GM13976 (cell line): ENCODE measurements at regions not wholly inside any gene's neighbourhood (a gene's known extent, or its start where the extent isn't known, plus 50 kb on each side); places are given as distances from the start of the nearest gene placed in this dataset.

ENCODE experiments used
- DNase-seq: peaks from one replicate; pipeline ENCODE4 v3.0.0; 2012; ENCODE audit warnings: low spot score
- in situ Hi-C: fragments of 300-500 bp; cut with MboI; formaldehyde crosslinking; loops from one replicate; pipeline ENCODE4 v1.12.0; 2022; ENCODE audit warnings: low sequenced_read_pairs, mixed read lengths, inconsistent platforms; ENCODE audit not compliant: unreplicated experiment
- TF ChIP-seq, protein P1 (sequence below): IDR thresholded peaks from 2 replicates; pipeline ENCODE4 v1.5.1; 2012; ENCODE audit warnings: borderline replicate concordance, mild to moderate bottlenecking; ENCODE audit not compliant: insufficient read depth; ENCODE audit errors: extremely low read depth, missing control alignments, control extremely low read depth

DNA sequence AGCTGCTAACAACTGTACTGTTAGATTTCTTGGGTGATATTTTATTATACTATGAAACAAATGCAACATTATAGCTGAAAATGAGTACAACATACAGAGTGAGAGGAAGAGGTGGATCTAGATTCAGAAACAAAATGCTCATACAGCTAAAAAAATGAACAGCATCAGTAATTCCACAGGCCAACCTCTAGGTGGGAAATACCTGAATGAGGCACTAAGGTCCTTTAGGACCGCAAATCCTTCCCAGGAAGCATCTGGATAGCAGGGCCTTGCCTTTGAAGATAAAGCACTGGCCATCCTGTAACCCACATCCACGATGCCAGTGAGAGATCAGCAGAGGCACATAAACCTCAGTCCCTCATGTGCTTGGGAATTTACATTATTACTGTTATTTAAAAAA, 310.8 kb downstream of the YTHDC2 start:
- no peak for DNase-seq
- in situ Hi-C loops, result no loop called here
- TF ChIP-seq, protein P1, sequence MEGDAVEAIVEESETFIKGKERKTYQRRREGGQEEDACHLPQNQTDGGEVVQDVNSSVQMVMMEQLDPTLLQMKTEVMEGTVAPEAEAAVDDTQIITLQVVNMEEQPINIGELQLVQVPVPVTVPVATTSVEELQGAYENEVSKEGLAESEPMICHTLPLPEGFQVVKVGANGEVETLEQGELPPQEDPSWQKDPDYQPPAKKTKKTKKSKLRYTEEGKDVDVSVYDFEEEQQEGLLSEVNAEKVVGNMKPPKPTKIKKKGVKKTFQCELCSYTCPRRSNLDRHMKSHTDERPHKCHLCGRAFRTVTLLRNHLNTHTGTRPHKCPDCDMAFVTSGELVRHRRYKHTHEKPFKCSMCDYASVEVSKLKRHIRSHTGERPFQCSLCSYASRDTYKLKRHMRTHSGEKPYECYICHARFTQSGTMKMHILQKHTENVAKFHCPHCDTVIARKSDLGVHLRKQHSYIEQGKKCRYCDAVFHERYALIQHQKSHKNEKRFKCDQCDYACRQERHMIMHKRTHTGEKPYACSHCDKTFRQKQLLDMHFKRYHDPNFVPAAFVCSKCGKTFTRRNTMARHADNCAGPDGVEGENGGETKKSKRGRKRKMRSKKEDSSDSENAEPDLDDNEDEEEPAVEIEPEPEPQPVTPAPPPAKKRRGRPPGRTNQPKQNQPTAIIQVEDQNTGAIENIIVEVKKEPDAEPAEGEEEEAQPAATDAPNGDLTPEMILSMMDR, result no peak

DNA sequence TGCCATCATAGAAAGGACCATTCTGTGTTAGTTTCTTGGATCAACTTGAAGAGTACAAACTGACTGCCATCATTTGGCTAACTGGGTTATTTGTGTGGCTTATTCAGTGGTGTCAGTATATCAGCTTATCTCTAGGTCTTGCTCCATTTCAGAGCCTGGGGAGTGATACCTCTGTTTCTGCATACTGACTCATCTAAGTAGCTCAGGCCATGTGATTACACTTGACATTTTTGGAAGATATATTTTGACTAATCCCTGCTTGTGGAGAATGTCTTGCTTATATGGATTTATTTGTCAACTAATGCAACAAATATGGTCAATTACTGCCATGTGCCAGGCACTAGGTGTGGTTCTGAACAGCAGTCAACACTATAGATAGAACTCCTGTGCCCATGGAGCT, 311.7 kb downstream of the YTHDC2 start:
- TF ChIP-seq, protein P1, result no peak
- in situ Hi-C loops, result no loop called here
- DNase-seq, result no peak

DNA sequence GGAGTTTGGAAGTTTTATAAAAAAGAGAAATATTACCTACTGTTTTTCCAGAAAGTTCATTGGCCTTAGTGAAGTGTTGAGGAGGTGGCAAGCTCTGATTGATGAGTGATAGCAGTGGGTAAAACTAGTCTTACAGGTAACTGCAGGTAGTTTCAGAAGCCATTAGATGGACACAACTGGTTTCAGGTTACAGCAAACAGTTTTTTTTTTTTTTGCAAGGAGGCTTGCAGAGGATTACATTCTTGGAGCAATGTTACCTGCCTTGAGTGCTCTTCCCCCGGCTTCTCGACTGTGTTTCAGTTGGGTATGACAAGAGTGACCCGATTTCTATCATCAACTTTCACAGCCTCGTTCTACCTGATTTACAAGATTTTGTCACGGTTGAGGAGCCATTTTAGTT, 333.4 kb downstream of the YTHDC2 start:
- TF ChIP-seq, protein P1, result no peak
- DNase-seq, result no peak
- in situ Hi-C loops, result no loop called here

DNA sequence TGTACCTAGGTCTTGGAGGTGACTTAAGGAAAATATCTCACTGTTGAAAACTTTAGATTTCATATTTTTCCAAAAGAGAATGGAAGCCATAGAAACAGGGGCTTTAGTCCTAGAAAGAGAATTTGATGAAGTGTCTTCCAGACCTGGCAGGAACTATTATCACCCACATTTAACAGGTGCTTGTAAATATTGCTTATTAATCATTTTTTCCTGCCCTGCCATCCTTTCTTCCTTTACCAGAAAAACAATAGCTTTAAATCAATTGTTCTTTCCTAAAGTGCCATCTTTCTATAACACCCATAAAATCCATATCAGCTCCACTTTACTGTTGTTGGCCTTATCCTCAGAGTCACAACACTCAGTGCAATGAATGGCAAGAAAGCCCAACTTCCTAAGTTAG, 350.9 kb downstream of the YTHDC2 start:
- no peak for DNase-seq
- in situ Hi-C loops, result no loop called here
- TF ChIP-seq, protein P1, result no peak

DNA sequence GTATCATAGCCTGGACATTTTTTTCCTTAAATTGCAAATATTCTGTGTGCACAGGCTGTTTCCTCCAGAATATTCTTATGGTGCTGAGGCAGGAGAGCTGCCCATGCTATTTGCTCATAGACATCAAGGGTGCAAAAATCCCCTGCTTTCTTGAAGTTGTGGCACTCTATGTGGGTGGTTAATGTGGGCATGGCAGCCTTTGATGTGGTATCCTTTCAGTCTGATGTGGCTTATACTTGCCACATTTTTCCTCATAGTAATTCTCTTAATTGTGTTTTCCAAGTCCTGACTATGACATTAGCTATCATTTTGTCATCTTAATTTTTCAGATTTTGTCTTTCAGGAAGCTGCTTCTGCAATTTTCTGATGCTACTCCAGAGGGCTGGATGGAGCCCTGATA, 353.3 kb downstream of the YTHDC2 start:
- DNase-seq, result no peak
- TF ChIP-seq, protein P1, result no peak
- in situ Hi-C loops, result no loop called here

DNA sequence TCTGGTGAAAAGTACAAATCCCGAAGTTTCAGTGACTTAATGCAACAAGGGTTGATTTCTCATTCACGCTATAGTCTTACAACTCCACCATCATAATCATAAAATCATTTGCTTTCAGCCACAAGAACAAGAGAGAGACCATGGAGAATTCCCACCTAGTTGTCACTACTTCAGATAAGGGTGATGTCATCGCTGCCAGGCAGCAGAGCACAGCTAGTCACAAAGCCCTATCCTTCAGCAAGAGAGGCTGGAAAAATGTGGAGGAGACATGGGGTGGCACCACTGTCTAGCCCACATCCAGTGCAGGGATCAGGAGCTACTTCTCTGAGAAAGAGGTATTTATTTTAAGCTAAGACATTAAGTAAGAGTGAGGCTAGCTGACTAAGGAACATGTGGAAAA, 356.1 kb downstream of the YTHDC2 start:
- DNase-seq, result no peak
- in situ Hi-C loops, result no loop called here
- TF ChIP-seq, protein P1, result no peak

DNA sequence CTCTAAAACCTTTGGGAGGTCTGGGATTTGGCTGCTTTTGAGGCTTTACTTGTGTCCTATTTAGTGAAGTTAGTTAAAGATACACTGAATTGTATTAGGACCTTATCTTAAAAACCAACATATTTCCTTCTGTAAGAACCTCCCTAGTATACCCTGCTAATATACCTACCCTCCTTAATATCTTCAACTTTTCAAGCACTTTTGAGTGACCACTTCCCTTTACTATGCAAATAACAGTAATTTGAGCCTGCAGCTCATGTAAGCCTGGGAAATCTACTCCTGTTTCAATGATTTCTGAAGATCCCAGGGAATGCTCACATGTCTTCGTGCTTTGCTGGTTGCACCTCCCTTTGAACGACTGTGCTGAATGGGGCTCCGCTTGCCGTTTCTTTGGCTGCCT, 358.5 kb downstream of the YTHDC2 start:
- no peak for DNase-seq
- TF ChIP-seq, protein P1, result no peak

More for the DNA sequence above, 358.5 kb downstream of the YTHDC2 start:
- in situ Hi-C loops, result no loop called here
